Colonic mucosa (tissue), 4 donors: ENCODE measurements at regions not wholly inside any gene's neighbourhood (a gene's known extent, or its start where the extent isn't known, plus 50 kb on each side); places are given as distances from the start of the nearest gene placed in this dataset.
"Not testable (repeated sequence)": the region's sequence is repeated elsewhere in the genome, so short reads cannot be mapped to it uniquely, and the experiment has no call there.

ENCODE experiments used
- DNase-seq: peaks from one replicate; pipeline ENCODE4 v3.0.0-alpha.2; 2020
- H3K27ac ChIP-seq: fragments of 200-600 bp; one replicate; pipeline ENCODE4 v1.8.0; 2021
- H3K27me3 ChIP-seq: fragments of 200-600 bp; one replicate; pipeline ENCODE4 v1.8.0; 2021
- H3K36me3 ChIP-seq: fragments of 200-600 bp; one replicate; pipeline ENCODE4 v1.8.0; 2021
- H3K4me1 ChIP-seq: fragments of 200-600 bp; one replicate; pipeline ENCODE4 v1.8.0; 2021; ENCODE audit warnings: mild to moderate bottlenecking
- H3K4me3 ChIP-seq: fragments of 200-600 bp; one replicate; pipeline ENCODE4 v1.8.0; 2021
- H3K9ac ChIP-seq, 2 donors: one replicate each; pipeline ENCODE4 v1.7.0; 2013; ENCODE audit warnings: control low read depth in 2 of 2, low read depth in 2 of 2, low read length in 2 of 2
- H3K9me3 ChIP-seq: fragments of 200-600 bp; one replicate; pipeline ENCODE4 v1.8.0; 2021
- intact Hi-C: fragments of 100-400 bp; cut with DNase I; formaldehyde crosslinking; loops from one replicate; pipeline ENCODE4 v1.14.1; 2022
- TF ChIP-seq, protein P1 (sequence below): fragments of 200-600 bp; IDR thresholded peaks from one replicate; pipeline ENCODE4 v1.8.0; 2022; ENCODE audit warnings: antibody characterized with exemption, mild to moderate bottlenecking
- donor health status: healthy.
- donor health status: DM: no; HTN: no; CAD: no.
- donor health status: DM: no; HTN: no; CAD: no.

- Histone ChIP-seq H3K4me1 (no peaks in the 10 kb centered on the region), H3K9me3 (no peaks in the 10 kb centered on the region), H3K27ac (no peak overlapping the region), H3K27me3 (no peaks in the 10 kb centered on the region), H3K9ac (no peak overlapping the region), H3K4me3 (no peak overlapping the region), H3K36me3 (no peaks in the 10 kb centered on the region)
- no peak for DNase-seq
- intact Hi-C loops, result no loop called here
- TF ChIP-seq, protein P1, sequence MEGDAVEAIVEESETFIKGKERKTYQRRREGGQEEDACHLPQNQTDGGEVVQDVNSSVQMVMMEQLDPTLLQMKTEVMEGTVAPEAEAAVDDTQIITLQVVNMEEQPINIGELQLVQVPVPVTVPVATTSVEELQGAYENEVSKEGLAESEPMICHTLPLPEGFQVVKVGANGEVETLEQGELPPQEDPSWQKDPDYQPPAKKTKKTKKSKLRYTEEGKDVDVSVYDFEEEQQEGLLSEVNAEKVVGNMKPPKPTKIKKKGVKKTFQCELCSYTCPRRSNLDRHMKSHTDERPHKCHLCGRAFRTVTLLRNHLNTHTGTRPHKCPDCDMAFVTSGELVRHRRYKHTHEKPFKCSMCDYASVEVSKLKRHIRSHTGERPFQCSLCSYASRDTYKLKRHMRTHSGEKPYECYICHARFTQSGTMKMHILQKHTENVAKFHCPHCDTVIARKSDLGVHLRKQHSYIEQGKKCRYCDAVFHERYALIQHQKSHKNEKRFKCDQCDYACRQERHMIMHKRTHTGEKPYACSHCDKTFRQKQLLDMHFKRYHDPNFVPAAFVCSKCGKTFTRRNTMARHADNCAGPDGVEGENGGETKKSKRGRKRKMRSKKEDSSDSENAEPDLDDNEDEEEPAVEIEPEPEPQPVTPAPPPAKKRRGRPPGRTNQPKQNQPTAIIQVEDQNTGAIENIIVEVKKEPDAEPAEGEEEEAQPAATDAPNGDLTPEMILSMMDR, result no peak
Measured at GRCh38 chr6:27040244-27041042, 207.1 kb upstream of the PRSS16 start.

- no peaks in the 10 kb centered on the region for H3K27me3 ChIP-seq
Measured at GRCh38 chr6:27043244-27043643, 204.3 kb upstream of the PRSS16 start.

DNA sequence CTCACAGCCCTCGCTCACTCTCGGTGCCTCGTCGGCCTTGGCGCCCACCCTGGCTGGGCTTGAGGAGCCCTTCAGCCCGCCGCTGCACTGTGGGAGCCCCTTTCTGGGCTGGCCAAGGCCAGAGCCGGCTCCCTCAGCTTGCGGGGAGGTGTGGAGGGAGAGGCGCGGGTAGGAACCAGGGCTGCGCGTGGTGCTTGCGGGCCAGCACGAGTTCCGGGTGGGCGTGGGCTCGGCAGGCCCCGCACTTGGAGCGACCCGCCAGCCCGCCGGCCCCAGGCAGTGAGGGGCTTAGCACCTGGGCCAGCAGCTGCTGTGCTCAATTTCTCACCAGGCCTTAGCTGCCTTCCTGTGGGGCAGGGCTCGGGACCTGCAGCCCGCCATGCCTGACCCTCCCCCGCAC lies 202.4 kb upstream of the PRSS16 start:
- H3K36me3 ChIP-seq, H3K27me3 ChIP-seq, DNase-seq, H3K9me3 ChIP-seq, H3K4me1 ChIP-seq, intact Hi-C loops, H3K9ac ChIP-seq, H3K27ac ChIP-seq, H3K4me3 ChIP-seq: not testable (repeated sequence)

More at GRCh38 chr6:27043244-27043643, 204.3 kb upstream of the PRSS16 start:
- Histone ChIP-seq H3K9ac (no peak overlapping the region), H3K9me3 (no peaks in the 10 kb centered on the region), H3K4me1 (no peaks in the 10 kb centered on the region), H3K4me3 (no peak overlapping the region), H3K27ac (no peak overlapping the region), H3K36me3 (no peaks in the 10 kb centered on the region)
- DNase-seq, result no peak
- intact Hi-C loops, result no loop called here
- TF ChIP-seq, protein P1, result no peak

DNA sequence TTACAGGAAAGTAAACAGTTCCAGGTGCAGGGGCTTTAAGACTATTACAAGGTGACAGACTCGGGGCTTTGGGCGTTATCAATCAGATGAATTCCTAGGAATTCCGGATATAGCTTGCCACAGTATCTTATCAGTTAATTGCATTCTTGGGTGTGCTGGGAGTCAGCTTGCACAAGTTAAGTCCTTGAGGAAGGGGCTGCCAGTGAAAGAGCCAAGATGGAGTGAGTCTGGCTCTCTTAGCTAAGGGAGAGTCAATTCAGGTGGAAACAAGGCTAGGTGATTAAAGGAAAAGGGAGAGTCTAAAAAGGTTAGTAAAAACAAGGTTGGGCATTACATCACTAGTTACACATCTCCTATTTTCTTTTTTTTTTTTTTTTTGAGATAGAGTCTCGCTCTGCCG lies 199.8 kb upstream of the PRSS16 start:
- H3K9me3 ChIP-seq, H3K4me3 ChIP-seq, H3K36me3 ChIP-seq, H3K27me3 ChIP-seq, intact Hi-C loops, H3K27ac ChIP-seq, H3K9ac ChIP-seq, DNase-seq, H3K4me1 ChIP-seq: not testable (repeated sequence)

- Histone ChIP-seq H3K9ac (no peak overlapping the region), H3K4me1 (no peaks in the 10 kb centered on the region)
- DNase-seq, result no peak
Measured at GRCh38 chr6:27049863-27050781, 197.4 kb upstream of the PRSS16 start.

DNA sequence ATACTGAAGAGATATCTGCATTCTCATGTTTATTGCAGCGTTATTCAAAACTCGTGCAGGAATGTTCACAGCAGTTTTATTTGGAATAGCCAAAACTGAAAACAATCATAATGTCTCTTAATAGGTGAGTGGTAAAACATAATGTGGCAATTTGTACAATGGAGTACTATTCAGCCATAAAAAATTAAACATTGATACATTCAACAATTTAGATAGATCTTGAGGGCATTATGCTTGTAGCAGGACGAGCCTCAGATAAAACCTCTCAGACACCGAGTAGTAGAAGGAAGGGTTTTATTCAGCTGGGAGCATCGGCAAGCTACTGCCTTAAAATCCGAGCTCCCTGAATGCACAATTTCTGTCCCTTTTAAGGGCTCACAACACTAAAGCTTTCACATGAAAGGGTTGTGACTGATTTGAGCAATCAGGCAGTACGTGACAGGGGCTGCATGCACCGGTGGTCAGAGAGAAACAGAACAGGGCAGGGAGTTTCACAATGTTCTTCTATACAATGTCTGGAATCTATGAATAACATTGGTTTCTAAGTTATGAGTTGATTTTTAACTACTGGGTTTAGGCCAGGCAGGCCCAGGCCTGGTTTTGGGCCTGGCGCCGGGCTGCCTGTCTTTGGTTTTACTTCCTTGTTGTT lies 195.3 kb upstream of the PRSS16 start:
- DNase-seq, H3K4me1 ChIP-seq, H3K27ac ChIP-seq, intact Hi-C loops, H3K27me3 ChIP-seq, H3K9me3 ChIP-seq, H3K9ac ChIP-seq, H3K36me3 ChIP-seq, H3K4me3 ChIP-seq: not testable (repeated sequence)

More at GRCh38 chr6:27049863-27050781, 197.4 kb upstream of the PRSS16 start:
- TF ChIP-seq, protein P1, result no peak
- H3K27ac ChIP-seq, result no peak overlapping the region
- H3K4me3 ChIP-seq, result no peak overlapping the region
- no peaks in the 10 kb centered on the region for H3K9me3 ChIP-seq
- H3K36me3 ChIP-seq, result no peaks in the 10 kb centered on the region
- intact Hi-C loops, result no loop called here
- H3K27me3 ChIP-seq, result no peaks in the 10 kb centered on the region
